GM18508 (cell line): ENCODE measurements at regions not wholly inside any gene's neighbourhood (a gene's known extent, or its start where the extent isn't known, plus 50 kb on each side); places are given as distances from the start of the nearest gene placed in this dataset.

Experiments
- ATAC-seq: cut with Tn5 transposase; IDR thresholded peaks from one replicate; pipeline ENCODE4 v1.9.1; 2021; ENCODE audit warnings: moderate number of reproducible peaks; ENCODE audit not compliant: insufficient read depth, unreplicated experiment

DNA sequence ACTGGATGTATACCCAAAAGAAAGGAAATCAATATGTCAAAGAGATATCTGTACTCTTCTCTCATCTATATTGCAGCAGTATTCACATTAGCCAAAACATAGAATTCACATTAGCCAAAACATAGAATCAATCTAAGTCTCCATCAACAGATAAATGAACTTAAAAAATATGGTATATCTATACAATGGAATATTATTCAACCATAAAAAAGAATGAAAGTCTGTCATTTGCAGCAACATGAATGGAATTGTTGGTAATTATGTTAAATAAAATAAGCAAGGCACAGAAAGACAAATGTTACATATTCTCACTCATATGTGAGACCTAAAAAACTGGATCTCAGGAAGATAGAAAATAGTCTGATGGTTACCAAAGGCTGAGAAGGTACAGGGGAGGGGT lies 212.1 kb upstream of the ZC3H15 start:
- no peak for ATAC-seq

DNA sequence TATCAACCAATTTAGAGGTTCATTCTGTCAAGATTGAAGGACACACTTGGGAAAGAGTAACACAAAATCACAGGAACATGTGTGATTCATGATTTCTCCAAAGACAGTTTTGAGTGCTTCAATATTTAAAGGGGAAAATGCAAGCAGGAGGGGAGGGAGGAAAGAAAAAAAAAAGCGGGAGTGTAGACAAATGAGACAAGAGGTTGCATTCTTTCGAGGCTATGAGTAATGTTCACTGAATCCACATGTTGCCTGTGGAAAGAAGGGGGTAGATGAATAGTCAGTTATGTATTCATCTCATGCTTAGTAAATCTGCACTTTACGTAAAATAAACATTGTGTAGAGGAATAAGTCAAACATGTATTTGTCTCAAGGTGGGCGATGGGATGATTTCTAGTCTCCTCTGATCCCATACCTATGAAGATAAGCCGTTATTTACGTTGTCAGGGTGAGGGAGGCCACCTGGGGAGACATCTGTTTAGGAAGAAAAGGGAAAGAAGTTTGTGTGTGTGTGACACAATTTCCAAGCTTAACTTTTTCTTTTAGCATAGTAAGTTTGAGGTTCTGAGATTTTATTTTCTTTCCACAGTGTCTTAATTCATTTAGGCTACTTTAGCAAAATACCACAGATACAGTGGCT lies 211.0 kb upstream of the ZC3H15 start:
- no peak for ATAC-seq

GRCh38 chr2:186276909-186277308 lies 209.2 kb upstream of the ZC3H15 start:
- ATAC-seq, result no peak

GRCh38 chr2:186281726-186282125 lies 204.3 kb upstream of the ZC3H15 start:
- ATAC-seq, result no peak

GRCh38 chr2:186294248-186294888 lies 191.7 kb upstream of the ZC3H15 start:
- ATAC-seq, result no peak

GRCh38 chr2:186299610-186300009 lies 186.4 kb upstream of the ZC3H15 start:
- no peak for ATAC-seq

GRCh38 chr2:186302263-186302662 lies 183.8 kb upstream of the ZC3H15 start:
- ATAC-seq, result no peak

DNA sequence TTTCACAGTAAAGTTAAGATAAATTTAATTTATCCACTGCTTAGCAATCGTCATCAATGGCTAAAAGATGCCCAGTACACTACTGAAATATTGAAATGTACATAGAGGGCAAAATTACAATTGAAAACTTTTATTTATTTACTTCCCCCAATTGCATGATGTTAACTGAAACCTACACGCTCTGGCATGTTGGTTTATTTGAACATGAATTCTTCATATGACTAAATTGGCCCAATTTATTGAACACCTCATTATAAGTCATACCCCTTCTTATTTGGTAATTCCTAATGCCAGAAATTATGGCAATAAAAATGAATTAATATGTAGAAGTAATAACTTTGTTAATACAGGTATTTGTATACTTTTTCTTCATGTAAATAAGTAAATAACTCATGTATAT lies 183.0 kb upstream of the ZC3H15 start:
- ATAC-seq, result no peak

DNA sequence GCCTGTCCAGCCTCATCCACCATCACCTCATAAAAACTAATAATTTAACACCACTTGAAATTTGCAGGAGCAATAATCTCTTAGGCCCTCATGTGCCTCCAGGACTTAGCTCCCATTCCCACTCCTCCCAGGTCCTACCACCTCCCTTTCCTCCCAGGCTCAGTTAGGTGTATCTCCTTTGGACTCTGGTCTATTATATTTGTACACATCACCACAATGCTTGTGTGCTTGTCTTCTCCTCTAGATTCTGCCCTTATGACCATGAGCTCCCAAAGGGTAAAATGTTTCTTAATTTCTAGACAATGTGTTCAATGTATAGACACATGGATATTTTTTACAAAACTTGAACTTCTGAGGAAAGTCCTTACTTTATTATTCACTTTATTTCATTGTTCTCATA lies 182.0 kb upstream of the ZC3H15 start:
- ATAC-seq, result no peak

DNA sequence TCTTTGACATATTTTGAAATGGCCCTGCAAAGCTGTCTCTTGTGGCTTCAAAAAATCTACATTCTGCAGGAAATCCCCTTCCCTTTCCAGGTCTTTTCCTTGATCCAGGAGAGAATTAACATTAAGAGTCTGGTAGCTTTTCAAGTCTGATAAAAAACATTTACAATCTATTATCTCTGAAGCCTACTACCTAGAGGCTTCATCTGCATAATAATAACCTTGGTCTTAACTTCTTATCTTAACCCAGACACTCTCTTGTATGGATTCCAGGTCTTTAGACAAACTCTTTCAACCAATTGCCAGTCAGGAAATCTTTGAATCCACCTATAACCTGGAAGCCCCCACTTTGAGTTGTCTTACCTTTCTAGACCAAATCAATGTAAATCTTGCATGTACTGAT lies 179.3 kb upstream of the ZC3H15 start:
- ATAC-seq, result no peak

GRCh38 chr2:186307871-186308270 lies 178.2 kb upstream of the ZC3H15 start:
- peak; percentile 70 for ATAC-seq

DNA sequence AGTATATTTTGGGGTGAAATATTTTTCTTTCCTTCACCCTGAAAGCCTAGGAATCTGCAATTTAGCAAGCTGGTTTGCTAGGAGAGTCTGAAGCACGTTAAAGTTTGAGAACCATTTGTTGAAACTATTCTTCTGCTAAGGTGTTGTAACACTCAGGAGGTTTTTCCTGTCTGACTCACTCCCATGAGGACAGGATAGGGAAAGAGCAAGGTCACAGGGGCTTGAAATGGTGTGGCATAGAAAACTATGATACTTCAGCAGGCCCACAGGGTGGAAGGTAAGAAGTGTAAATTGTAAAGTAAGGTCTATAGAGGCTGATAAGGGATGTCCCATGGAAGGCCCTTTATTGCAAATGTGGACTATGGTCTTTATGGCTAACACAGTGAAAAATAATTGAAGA lies 177.7 kb upstream of the ZC3H15 start:
- ATAC-seq, result no peak

DNA sequence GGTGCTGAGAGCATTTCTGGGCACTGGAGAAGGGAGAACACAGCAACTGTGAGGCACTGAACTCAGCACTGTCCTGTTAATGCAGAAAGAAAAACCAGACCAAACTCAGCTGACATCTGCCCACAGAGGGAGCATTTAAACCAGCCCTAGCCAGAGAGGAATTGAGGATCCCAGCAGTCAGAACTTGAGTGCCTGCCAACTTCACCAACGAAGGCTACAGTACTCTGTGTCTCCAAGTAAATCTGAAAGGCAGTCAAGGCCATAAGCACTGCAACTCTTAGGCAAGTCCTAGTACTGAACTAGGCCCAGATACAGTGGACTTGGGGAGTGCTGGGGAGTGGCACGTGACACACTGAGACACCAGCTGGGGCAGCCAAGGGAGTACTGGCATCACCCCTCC lies 176.2 kb upstream of the ZC3H15 start:
- ATAC-seq, result no peak

GRCh38 chr2:186319105-186319504 lies 167.0 kb upstream of the ZC3H15 start:
- ATAC-seq, result no peak

- no peak for ATAC-seq
Measured at GRCh38 chr2:186325827-186326535, 160.1 kb upstream of the ZC3H15 start.

- ATAC-seq, result peak; percentile 45
Measured at GRCh38 chr2:186327251-186327868, 158.7 kb upstream of the ZC3H15 start.

GRCh38 chr2:186328838-186329237 lies 157.2 kb upstream of the ZC3H15 start:
- no peak for ATAC-seq

- no peak for ATAC-seq
Measured at GRCh38 chr2:186330050-186330449, 156.0 kb upstream of the ZC3H15 start.

- ATAC-seq, result no peak
Measured at GRCh38 chr2:186339716-186340115, 146.3 kb upstream of the ZC3H15 start.

DNA sequence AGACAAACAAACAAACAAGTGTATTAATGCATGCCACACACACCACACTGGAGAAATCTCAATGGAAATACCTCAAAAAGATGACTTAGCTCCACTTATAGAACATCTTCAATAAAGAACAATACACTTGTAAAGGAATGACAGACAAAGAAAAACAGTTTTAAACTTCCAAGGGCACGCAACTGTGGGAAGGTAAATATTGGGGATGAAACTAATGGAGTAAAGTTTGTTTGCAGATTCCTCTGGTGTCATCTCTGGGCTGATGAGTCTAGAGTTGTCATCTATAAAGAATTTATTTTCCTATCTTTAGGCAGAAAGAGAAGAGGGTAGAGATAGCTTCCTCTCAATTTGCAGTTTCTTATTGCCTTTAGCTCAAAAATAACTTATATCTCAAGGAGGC lies 144.0 kb upstream of the ZC3H15 start:
- no peak for ATAC-seq

DNA sequence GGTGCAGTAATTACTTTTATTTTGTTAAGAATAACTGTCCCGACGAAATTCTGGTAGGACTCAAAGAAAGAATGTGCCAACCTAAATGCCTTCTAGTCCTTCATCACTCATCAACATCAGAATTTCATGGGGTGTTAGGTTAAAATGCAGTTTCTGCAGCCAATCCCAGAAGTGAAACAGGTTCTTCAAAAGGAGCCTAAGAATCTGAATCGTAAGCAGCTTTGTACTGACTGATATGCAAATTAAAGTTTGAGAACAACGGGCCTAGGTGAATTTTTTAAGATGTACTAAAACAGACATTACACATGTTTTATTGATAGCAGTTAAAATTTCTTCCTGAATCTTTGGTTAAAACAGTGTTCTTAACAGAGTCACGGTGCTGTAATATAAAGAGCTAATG lies 140.3 kb upstream of the ZC3H15 start:
- no peak for ATAC-seq
